ENCODE measurements at regions not wholly inside any gene's neighbourhood (a gene's known extent, or its start where the extent isn't known, plus 50 kb on each side); places are given as distances from the start of the nearest gene placed in this dataset.
"Not testable (repeated sequence)": the region's sequence is repeated elsewhere in the genome, so short reads cannot be mapped to it uniquely, and the experiment has no call there.

GRCh38 chr9:95684516-95684915 lies 167.7 kb upstream of the PTCH1 start:
- H2AFZ ChIP-seq (ENCODE audit: low read depth, low read length, poor library complexity, severe bottlenecking): no peak overlapping the region
- no peaks in the 10 kb centered on the region for H3K4me1 ChIP-seq (ENCODE audit: control insufficient read depth in 1 of 2, insufficient read depth in 2 of 2, low read length in 2 of 2)
- RAD21 ChIA-PET (ENCODE audit: low non-redundant PET in 1 of 2, low total read pairs in 2 of 2, uncharacterized antibody in 2 of 2, unreplicated experiment in 2 of 2): no interaction called here
- no TSS peak for BruUV-seq (replicated peaks)
- POLR2A ChIA-PET: no interaction called here
- DNase-seq (ENCODE audit: low read depth, low spot score) (no peak), ATAC-seq (no peak)
- intact Hi-C loops (cut with micrococcal nuclease): no loop called here
- no peak overlapping the region for H3K4me3 ChIP-seq (replicated peaks in 1 of 2; ENCODE audit: low read depth in 1 of 2, low read length in 2 of 2)
- no peak overlapping the region for H3K4me2 ChIP-seq (ENCODE audit: low read length)
- H3K79me2 ChIP-seq (ENCODE audit: insufficient read depth, low read length): no peaks in the 10 kb centered on the region
- no peaks in the 10 kb centered on the region for H3K36me3 ChIP-seq (ENCODE audit: control insufficient read depth in 1 of 2, insufficient read depth in 2 of 2, low read length in 2 of 2)
- TF ChIP-seq ELF1 (IDR thresholded peaks at IDR 0.05; ENCODE audit: borderline replicate concordance, low read depth) (no peak), FOSL1 (IDR thresholded peaks at IDR 0.05; ENCODE audit: low read depth) (no peak), ATF3 (IDR thresholded peaks at IDR 0.05) (no peak), RAD21 (IDR thresholded peaks at IDR 0.05; ENCODE audit: low read depth) (no peak)
- TF ChIP-seq, protein P1, sequence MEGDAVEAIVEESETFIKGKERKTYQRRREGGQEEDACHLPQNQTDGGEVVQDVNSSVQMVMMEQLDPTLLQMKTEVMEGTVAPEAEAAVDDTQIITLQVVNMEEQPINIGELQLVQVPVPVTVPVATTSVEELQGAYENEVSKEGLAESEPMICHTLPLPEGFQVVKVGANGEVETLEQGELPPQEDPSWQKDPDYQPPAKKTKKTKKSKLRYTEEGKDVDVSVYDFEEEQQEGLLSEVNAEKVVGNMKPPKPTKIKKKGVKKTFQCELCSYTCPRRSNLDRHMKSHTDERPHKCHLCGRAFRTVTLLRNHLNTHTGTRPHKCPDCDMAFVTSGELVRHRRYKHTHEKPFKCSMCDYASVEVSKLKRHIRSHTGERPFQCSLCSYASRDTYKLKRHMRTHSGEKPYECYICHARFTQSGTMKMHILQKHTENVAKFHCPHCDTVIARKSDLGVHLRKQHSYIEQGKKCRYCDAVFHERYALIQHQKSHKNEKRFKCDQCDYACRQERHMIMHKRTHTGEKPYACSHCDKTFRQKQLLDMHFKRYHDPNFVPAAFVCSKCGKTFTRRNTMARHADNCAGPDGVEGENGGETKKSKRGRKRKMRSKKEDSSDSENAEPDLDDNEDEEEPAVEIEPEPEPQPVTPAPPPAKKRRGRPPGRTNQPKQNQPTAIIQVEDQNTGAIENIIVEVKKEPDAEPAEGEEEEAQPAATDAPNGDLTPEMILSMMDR (IDR thresholded peaks at IDR 0.05 in 2 of 3, conservative IDR thresholded peaks at IDR 0.05 in 1 of 3; ENCODE audit: borderline replicate concordance in 1 of 3, insufficient read depth in 1 of 3, low read depth in 2 of 3, low read length in 2 of 3): no peak
- H3K9me3 ChIP-seq (ENCODE audit: control insufficient read depth in 1 of 2, insufficient read depth in 1 of 2, low read depth in 1 of 2, low read length in 2 of 2): no peaks in the 10 kb centered on the region
- H3K9me2 ChIP-seq (ENCODE audit: insufficient read depth): no peaks in the 10 kb centered on the region
- CTCF ChIA-PET: no interaction called here
- H3K27ac ChIP-seq (ENCODE audit: low read depth, low read length): no peak overlapping the region
- no peak overlapping the region for H3K9ac ChIP-seq (ENCODE audit: low read length)
- no peaks in the 10 kb centered on the region for H4K20me1 ChIP-seq (ENCODE audit: insufficient read depth)
- H3K27me3 ChIP-seq (ENCODE audit: insufficient read depth, low read length): no peaks in the 10 kb centered on the region

DNA sequence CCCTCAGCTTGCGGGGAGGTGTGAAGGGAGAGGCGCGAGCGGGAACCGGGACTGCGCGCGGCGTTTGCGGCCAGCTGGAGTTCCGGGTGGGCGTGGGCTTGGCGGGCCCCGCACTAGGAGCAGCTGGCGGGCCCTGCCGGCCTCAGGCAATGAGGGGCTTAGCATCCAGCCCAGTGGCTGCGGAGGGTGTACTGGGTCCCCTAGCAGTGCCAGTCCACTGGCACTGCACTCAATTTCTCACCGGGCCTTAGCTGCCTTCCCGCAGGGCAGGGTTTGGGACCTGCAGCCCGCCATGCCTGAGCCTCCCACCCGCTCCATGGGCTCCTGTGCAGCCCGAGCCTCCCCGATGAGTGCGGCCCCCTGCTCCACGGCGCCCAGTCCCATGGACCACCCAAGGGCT lies 163.5 kb upstream of the PTCH1 start:
- H3K9ac ChIP-seq (ENCODE audit: low read length); BruUV-seq (replicated peaks); intact Hi-C loops (cut with micrococcal nuclease); H4K20me1 ChIP-seq (ENCODE audit: insufficient read depth); ATAC-seq; H3K9me2 ChIP-seq (ENCODE audit: insufficient read depth); RAD21 ChIA-PET (ENCODE audit: low non-redundant PET in 1 of 2, low total read pairs in 2 of 2, uncharacterized antibody in 2 of 2, unreplicated experiment in 2 of 2); H3K27me3 ChIP-seq (ENCODE audit: insufficient read depth, low read length); H3K79me2 ChIP-seq (ENCODE audit: insufficient read depth, low read length); CTCF ChIA-PET; H2AFZ ChIP-seq (ENCODE audit: low read depth, low read length, poor library complexity, severe bottlenecking); H3K4me3 ChIP-seq (replicated peaks in 1 of 2; ENCODE audit: low read depth in 1 of 2, low read length in 2 of 2); H3K27ac ChIP-seq (ENCODE audit: low read depth, low read length); H3K4me1 ChIP-seq (ENCODE audit: control insufficient read depth in 1 of 2, insufficient read depth in 2 of 2, low read length in 2 of 2); H3K4me2 ChIP-seq (ENCODE audit: low read length); H3K36me3 ChIP-seq (ENCODE audit: control insufficient read depth in 1 of 2, insufficient read depth in 2 of 2, low read length in 2 of 2); DNase-seq (ENCODE audit: low read depth, low spot score): not testable (repeated sequence)
- POLR2A ChIA-PET: interaction anchor here (0.6 kb wide), 1 partner anchor 18 kb away, joined by 3 read pairs; no protein-coding TSS in a partner anchor
- H3K9me3 ChIP-seq (ENCODE audit: control insufficient read depth in 1 of 2, insufficient read depth in 1 of 2, low read depth in 1 of 2, low read length in 2 of 2): peaks cover 9 to 12% of the 10 kb centered on the region in 2 experiments; a peak in 2 of 4 replicates
